ENCODE measurements at regions not wholly inside any gene's neighbourhood (a gene's known extent, or its start where the extent isn't known, plus 50 kb on each side); places are given as distances from the start of the nearest gene placed in this dataset.

GRCh38 chr4:128553686-128554515, 255.6 kb upstream of the JADE1 start (continued):
- TF ChIP-seq, protein P1, sequence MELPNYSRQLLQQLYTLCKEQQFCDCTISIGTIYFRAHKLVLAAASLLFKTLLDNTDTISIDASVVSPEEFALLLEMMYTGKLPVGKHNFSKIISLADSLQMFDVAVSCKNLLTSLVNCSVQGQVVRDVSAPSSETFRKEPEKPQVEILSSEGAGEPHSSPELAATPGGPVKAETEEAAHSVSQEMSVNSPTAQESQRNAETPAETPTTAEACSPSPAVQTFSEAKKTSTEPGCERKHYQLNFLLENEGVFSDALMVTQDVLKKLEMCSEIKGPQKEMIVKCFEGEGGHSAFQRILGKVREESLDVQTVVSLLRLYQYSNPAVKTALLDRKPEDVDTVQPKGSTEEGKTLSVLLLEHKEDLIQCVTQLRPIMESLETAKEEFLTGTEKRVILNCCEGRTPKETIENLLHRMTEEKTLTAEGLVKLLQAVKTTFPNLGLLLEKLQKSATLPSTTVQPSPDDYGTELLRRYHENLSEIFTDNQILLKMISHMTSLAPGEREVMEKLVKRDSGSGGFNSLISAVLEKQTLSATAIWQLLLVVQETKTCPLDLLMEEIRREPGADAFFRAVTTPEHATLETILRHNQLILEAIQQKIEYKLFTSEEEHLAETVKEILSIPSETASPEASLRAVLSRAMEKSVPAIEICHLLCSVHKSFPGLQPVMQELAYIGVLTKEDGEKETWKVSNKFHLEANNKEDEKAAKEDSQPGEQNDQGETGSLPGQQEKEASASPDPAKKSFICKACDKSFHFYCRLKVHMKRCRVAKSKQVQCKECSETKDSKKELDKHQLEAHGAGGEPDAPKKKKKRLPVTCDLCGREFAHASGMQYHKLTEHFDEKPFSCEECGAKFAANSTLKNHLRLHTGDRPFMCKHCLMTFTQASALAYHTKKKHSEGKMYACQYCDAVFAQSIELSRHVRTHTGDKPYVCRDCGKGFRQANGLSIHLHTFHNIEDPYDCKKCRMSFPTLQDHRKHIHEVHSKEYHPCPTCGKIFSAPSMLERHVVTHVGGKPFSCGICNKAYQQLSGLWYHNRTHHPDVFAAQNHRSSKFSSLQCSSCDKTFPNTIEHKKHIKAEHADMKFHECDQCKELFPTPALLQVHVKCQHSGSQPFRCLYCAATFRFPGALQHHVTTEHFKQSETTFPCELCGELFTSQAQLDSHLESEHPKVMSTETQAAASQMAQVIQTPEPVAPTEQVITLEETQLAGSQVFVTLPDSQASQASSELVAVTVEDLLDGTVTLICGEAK (IDR thresholded peaks at IDR 0.05): peak; percentile 69
- TF ChIP-seq, protein P1 (CRISPR knock-in tag; IDR thresholded peaks at IDR 0.05): no peak
- no peak for TF ChIP-seq DEAF1 (CRISPR knock-in tag; IDR thresholded peaks at IDR 0.05)
- 0 out of 2 replicates have a peak, but pooled peaks have one; percentile 2 for TF ChIP-seq GATAD2B (IDR thresholded peaks at IDR 0.05; ENCODE audit: borderline replicate concordance)
- TF ChIP-seq CXXC5 (CRISPR knock-in tag; IDR thresholded peaks at IDR 0.05): no peak
- TF ChIP-seq MTA2 (IDR thresholded peaks at IDR 0.05; ENCODE audit: low read depth): no peak
- no peak for TF ChIP-seq ZNF3 (CRISPR knock-in tag; IDR thresholded peaks at IDR 0.05)
- no peak for TF ChIP-seq HDAC3 (IDR thresholded peaks at IDR 0.05; ENCODE audit: borderline replicate concordance, partially characterized antibody)
- TF ChIP-seq PTTG1 (tag; IDR thresholded peaks at IDR 0.05; ENCODE audit: low read depth): no peak
- no peak for TF ChIP-seq RAD51 (IDR thresholded peaks at IDR 0.05; ENCODE audit: borderline replicate concordance, low read depth)
- TF ChIP-seq, protein P2, sequence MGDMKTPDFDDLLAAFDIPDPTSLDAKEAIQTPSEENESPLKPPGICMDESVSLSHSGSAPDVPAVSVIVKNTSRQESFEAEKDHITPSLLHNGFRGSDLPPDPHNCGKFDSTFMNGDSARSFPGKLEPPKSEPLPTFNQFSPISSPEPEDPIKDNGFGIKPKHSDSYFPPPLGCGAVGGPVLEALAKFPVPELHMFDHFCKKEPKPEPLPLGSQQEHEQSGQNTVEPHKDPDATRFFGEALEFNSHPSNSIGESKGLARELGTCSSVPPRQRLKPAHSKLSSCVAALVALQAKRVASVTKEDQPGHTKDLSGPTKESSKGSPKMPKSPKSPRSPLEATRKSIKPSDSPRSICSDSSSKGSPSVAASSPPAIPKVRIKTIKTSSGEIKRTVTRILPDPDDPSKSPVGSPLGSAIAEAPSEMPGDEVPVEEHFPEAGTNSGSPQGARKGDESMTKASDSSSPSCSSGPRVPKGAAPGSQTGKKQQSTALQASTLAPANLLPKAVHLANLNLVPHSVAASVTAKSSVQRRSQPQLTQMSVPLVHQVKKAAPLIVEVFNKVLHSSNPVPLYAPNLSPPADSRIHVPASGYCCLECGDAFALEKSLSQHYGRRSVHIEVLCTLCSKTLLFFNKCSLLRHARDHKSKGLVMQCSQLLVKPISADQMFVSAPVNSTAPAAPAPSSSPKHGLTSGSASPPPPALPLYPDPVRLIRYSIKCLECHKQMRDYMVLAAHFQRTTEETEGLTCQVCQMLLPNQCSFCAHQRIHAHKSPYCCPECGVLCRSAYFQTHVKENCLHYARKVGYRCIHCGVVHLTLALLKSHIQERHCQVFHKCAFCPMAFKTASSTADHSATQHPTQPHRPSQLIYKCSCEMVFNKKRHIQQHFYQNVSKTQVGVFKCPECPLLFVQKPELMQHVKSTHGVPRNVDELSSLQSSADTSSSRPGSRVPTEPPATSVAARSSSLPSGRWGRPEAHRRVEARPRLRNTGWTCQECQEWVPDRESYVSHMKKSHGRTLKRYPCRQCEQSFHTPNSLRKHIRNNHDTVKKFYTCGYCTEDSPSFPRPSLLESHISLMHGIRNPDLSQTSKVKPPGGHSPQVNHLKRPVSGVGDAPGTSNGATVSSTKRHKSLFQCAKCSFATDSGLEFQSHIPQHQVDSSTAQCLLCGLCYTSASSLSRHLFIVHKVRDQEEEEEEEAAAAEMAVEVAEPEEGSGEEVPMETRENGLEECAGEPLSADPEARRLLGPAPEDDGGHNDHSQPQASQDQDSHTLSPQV (IDR thresholded peaks at IDR 0.05): 0 out of 2 replicates have a peak, but pooled peaks have one; percentile 20
